GM12878 (cell line): ENCODE measurements at regions not wholly inside any gene's neighbourhood (a gene's known extent, or its start where the extent isn't known, plus 50 kb on each side); places are given as distances from the start of the nearest gene placed in this dataset.

Source experiments
- ATAC-seq: fragments of 200-7000 bp; cut with Tn5 transposase; 3 replicates; pipeline ENCODE4 v1.9.1; 2020; ENCODE audit warnings: mild to moderate bottlenecking, moderate library complexity
- BruUV-seq: library from RNA; stranded (reverse); fragments of 400-500 nt; replicated peaks from 2 replicates; lab custom pipeline; 2021; lab: Mats Ljungman, UMichigan
- CTCF ChIA-PET: fragments of 300-600 bp; sonication (Branson Sonifier 250); formaldehyde crosslinking; extraction: SDS; loops from one replicate; lab custom pipeline; 2021; ENCODE audit warnings: inconsistent platforms; lab: Yijun Ruan, JAX
- POLR2A ChIA-PET: fragments of 350-600 bp; formaldehyde crosslinking; extraction: SDS; loops from one replicate; lab custom pipeline; 2021; ENCODE audit warnings: inconsistent platforms; lab: Charles Lee
- RAD21 ChIA-PET: fragments of 300-600 bp; sonication (Branson Sonifier 250); formaldehyde crosslinking; loops from one replicate; lab custom pipeline; 2023; ENCODE audit warnings: antibody characterized with exemption; ENCODE audit not compliant: unreplicated experiment; lab: Charles Lee
- SMC1A ChIA-PET: fragments of 300-600 bp; sonication (Branson Sonifier 250); formaldehyde crosslinking; loops from one replicate; lab custom pipeline; 2023; ENCODE audit not compliant: unreplicated experiment, uncharacterized antibody; lab: Charles Lee
- DNase-seq: peaks from one replicate; pipeline ENCODE4 v3.0.0-alpha.2; 2011; ENCODE audit warnings: low read depth, low spot score
- FAIRE-seq: peaks from 3 replicates; lab custom pipeline; 2011; peaks lifted over from hg19 to GRCh38; lab: Jason Lieb, UNC
- H2AFZ ChIP-seq: 2 replicates; pipeline ENCODE4 v1.6.0; 2011; ENCODE audit warnings: low read depth, low read length, control low read depth; ENCODE audit not compliant: control insufficient read depth
- H3K27ac ChIP-seq: 2 replicates; pipeline ENCODE4 v1.5.1; 2011; ENCODE audit warnings: control low read depth; ENCODE audit not compliant: control insufficient read depth, insufficient read depth
- H3K27me3 ChIP-seq, 2 experiments: replicated peaks in 1 of 2; 2 replicates each; pipeline versions ENCODE4 v1.6.0 to v1.6.1; 2011; ENCODE audit warnings: low read length in 1 of 2; ENCODE audit not compliant: control insufficient read depth in 2 of 2, insufficient read depth in 2 of 2
- H3K36me3 ChIP-seq, 2 experiments: 2 replicates each; pipeline ENCODE4 v1.5.1; 2011; ENCODE audit warnings: low read length in 1 of 2; ENCODE audit not compliant: control insufficient read depth in 2 of 2, insufficient read depth in 2 of 2
- H3K4me1 ChIP-seq: 2 replicates; pipeline ENCODE4 v1.6.1; 2011; ENCODE audit warnings: mild to moderate bottlenecking, low read length, moderate library complexity, mixed read lengths; ENCODE audit not compliant: control insufficient read depth, insufficient read depth
- H3K4me2 ChIP-seq: 2 replicates; pipeline ENCODE4 v1.6.0; 2011; ENCODE audit warnings: control low read depth; ENCODE audit not compliant: control insufficient read depth, insufficient read depth
- H3K4me3 ChIP-seq: fragments of 200-600 bp; sonication (generic); 2 replicates; pipeline ENCODE4 v1.5.1; 2016
- H3K79me2 ChIP-seq: 2 replicates; pipeline ENCODE4 v1.6.0; 2011; ENCODE audit warnings: low read length; ENCODE audit not compliant: control insufficient read depth, insufficient read depth
- H3K9ac ChIP-seq: 2 replicates; pipeline ENCODE4 v1.8.0; 2011; ENCODE audit warnings: low read length, control low read depth, mixed read lengths; ENCODE audit not compliant: control insufficient read depth, insufficient read depth
- H3K9me3 ChIP-seq: replicated peaks from 3 replicates; pipeline ENCODE4 v1.5.1; 2011; ENCODE audit warnings: mild to moderate bottlenecking, low read length; ENCODE audit not compliant: control insufficient read depth, insufficient read depth
- H4K20me1 ChIP-seq: 2 replicates; pipeline ENCODE4 v1.6.0; 2011; ENCODE audit not compliant: control insufficient read depth, insufficient read depth
- BCL11A ChIP-seq: IDR thresholded peaks from 2 replicates; pipeline ENCODE4 v1.6.1; 2011; ENCODE audit warnings: low read depth, low read length
- IRF4 ChIP-seq: IDR thresholded peaks from 2 replicates; pipeline ENCODE4 v1.6.1; 2011; ENCODE audit warnings: low read depth, low read length
- KAT2A ChIP-seq: conservative IDR thresholded peaks from 2 replicates; pipeline ENCODE4 v1.6.1; 2011; ENCODE audit warnings: low read depth, low read length; ENCODE audit not compliant: control insufficient read depth
- NRF1 ChIP-seq: conservative IDR thresholded peaks from 2 replicates; pipeline ENCODE4 v1.6.1; 2011; ENCODE audit warnings: mild to moderate bottlenecking, low read depth, low read length, improper control_type of control experiment
- SP1 ChIP-seq: IDR thresholded peaks from one replicate; pipeline ENCODE4 v1.6.1; 2011; ENCODE audit warnings: low read depth, low read length
- SPI1 ChIP-seq: IDR thresholded peaks from 2 replicates; pipeline ENCODE4 v1.6.1; 2011; ENCODE audit warnings: low read depth, mild to moderate bottlenecking, low read length, moderate library complexity, borderline replicate concordance; ENCODE audit not compliant: insufficient read depth
- SREBF2 ChIP-seq: IDR thresholded peaks from 2 replicates; pipeline ENCODE4 v1.6.1; 2012; ENCODE audit warnings: mild to moderate bottlenecking, low read length
- TBL1XR1 ChIP-seq: IDR thresholded peaks from 2 replicates; pipeline ENCODE4 v1.6.1; 2012; ENCODE audit warnings: low read depth, low read length, improper control_type of control experiment
- ZBED1 ChIP-seq: IDR thresholded peaks from 2 replicates; pipeline ENCODE4 v1.6.1; 2016; ENCODE audit warnings: borderline replicate concordance
- WGBS: methylation state at CpG from one replicate; pipeline ENCODE4 v1.1.6; 2016; ENCODE audit warnings: low lambda C conversion rate; ENCODE audit not compliant: insufficient replicate concordance, insufficient coverage; ENCODE audit errors: missing lambda C conversion rate; 5-methylcytosine and 5-hydroxymethylcytosine counted together
- in situ Hi-C: fragments of 300-500 bp; cut with MboI; formaldehyde crosslinking; loops from 9 replicates; pipeline ENCODE4 v1.14.3; 2018; ENCODE audit warnings: mixed read lengths
- intact Hi-C: fragments of 100-400 bp; cut with micrococcal nuclease; formaldehyde crosslinking; loops from one replicate; pipeline ENCODE4 v1.14.2; 2022; ENCODE audit not compliant: unreplicated experiment
- TF ChIP-seq, protein P1 (sequence below): IDR thresholded peaks from 2 replicates; pipeline ENCODE4 v1.6.1; 2012; ENCODE audit warnings: low read length, inconsistent platforms
- TF ChIP-seq, protein P2 (sequence below): fragments of 450-650 bp; IDR thresholded peaks from 2 replicates; pipeline ENCODE4 v1.6.1; 2017; ENCODE audit warnings: low read depth, mild to moderate bottlenecking, moderate library complexity

DNA sequence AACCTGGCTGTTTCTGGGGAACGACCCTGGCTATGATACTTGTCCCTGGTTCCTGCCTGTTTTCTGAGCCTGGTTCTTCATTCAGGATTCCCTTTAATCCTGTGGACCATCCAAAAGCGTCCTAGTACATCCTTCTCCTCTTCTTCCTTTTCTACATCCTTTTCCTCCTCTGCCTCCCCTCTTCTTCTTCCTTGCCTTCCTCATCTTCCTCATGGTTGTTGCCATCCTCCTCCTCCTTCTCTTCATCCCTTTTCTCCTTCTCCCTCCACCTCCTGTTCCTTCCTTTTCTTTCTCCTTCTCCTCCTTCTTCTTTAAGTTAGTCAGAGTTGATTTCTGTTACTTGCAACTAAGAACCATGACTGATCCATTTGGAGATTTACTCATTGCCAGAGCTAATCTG lies 197.8 kb downstream of the FOXD2 start:
- TF ChIP-seq SREBF2 (no peak), NRF1 (no peak), SPI1 (no peak), IRF4 (no peak), KAT2A (no peak), ZBED1 (no peak), BCL11A (no peak), SP1 (no peak), TBL1XR1 (no peak)
- TF ChIP-seq, protein P1, sequence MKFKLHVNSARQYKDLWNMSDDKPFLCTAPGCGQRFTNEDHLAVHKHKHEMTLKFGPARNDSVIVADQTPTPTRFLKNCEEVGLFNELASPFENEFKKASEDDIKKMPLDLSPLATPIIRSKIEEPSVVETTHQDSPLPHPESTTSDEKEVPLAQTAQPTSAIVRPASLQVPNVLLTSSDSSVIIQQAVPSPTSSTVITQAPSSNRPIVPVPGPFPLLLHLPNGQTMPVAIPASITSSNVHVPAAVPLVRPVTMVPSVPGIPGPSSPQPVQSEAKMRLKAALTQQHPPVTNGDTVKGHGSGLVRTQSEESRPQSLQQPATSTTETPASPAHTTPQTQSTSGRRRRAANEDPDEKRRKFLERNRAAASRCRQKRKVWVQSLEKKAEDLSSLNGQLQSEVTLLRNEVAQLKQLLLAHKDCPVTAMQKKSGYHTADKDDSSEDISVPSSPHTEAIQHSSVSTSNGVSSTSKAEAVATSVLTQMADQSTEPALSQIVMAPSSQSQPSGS: no peak
- TF ChIP-seq, protein P2, sequence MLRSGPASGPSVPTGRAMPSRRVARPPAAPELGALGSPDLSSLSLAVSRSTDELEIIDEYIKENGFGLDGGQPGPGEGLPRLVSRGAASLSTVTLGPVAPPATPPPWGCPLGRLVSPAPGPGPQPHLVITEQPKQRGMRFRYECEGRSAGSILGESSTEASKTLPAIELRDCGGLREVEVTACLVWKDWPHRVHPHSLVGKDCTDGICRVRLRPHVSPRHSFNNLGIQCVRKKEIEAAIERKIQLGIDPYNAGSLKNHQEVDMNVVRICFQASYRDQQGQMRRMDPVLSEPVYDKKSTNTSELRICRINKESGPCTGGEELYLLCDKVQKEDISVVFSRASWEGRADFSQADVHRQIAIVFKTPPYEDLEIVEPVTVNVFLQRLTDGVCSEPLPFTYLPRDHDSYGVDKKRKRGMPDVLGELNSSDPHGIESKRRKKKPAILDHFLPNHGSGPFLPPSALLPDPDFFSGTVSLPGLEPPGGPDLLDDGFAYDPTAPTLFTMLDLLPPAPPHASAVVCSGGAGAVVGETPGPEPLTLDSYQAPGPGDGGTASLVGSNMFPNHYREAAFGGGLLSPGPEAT: no peak
- ChIA-PET POLR2A (no interaction called here), CTCF (no interaction called here), SMC1A (no interaction called here), RAD21 (no interaction called here)
- Histone ChIP-seq H3K9me3 (no peaks in the 10 kb centered on the region), H3K4me1 (no peaks in the 10 kb centered on the region), H2AFZ (no peak overlapping the region), H3K27ac (no peak overlapping the region), H3K9ac (no peak overlapping the region), H3K79me2 (no peaks in the 10 kb centered on the region), H3K36me3 (no peaks in the 10 kb centered on the region), H3K4me3 (no peak overlapping the region), H4K20me1 (no peaks in the 10 kb centered on the region), H3K27me3 (no peaks in the 10 kb centered on the region; a peak in 2 of 4 replicates), H3K4me2 (no peak overlapping the region)
- no peak for DNase-seq
- intact Hi-C loops: no loop called here
- BruUV-seq: no TSS peak
- ATAC-seq: no peak
- 0% methylated on average over 2 of the region's 2 CpGs for WGBS
- in situ Hi-C loops: no loop called here
- no peak for FAIRE-seq
